Uterus (tissue), 3 donors: ENCODE measurements at regions not wholly inside any gene's neighbourhood (a gene's known extent, or its start where the extent isn't known, plus 50 kb on each side); places are given as distances from the start of the nearest gene placed in this dataset.

ENCODE experiments used
- DNase-seq, 2 donors: peaks; one replicate each; pipeline ENCODE4 v3.0.0-alpha.2; 2019 to 2020
- H3K27ac ChIP-seq, 2 donors: fragments of 200-600 bp; sonication (generic); 1 replicate in 1 of 2; 2 replicates in 1 of 2; pipeline ENCODE4 v1.5.1; 2016 to 2018
- H3K27me3 ChIP-seq, 2 donors: fragments of 200-600 bp; sonication (generic); one replicate each; pipeline ENCODE4 v1.5.1; 2018 to 2019; ENCODE audit warnings: control low read depth in 1 of 2
- H3K36me3 ChIP-seq, 2 donors: fragments of 200-600 bp; sonication (generic); one replicate each; pipeline ENCODE4 v1.5.1; 2019; ENCODE audit warnings: control low read depth in 1 of 2
- H3K4me1 ChIP-seq, 2 donors: fragments of 200-600 bp; sonication (generic); one replicate each; pipeline ENCODE4 v1.5.1; 2018 to 2019; ENCODE audit warnings: control low read depth in 1 of 2
- H3K4me3 ChIP-seq, 2 donors: fragments of 200-600 bp; sonication (generic); 1 replicate in 1 of 2; 2 replicates in 1 of 2; pipeline ENCODE4 v1.5.1; 2018 to 2019; ENCODE audit warnings: mild to moderate bottlenecking in 1 of 2
- H3K9me3 ChIP-seq, 2 donors: fragments of 200-600 bp; sonication (generic); one replicate each; pipeline ENCODE4 v1.5.1; 2019; ENCODE audit warnings: control low read depth in 1 of 2
- CTCF ChIP-seq, 4 experiments: fragments of 200-600 bp in 2 of 4; fragments of 450-650 bp in 2 of 4; sonication (generic) in 2 of 4; IDR thresholded peaks; one replicate each; pipeline ENCODE4 v1.5.1; 2016 to 2019; ENCODE audit warnings: antibody characterized with exemption in 4 of 4, mild to moderate bottlenecking in 2 of 4, moderate library complexity in 1 of 4
- POLR2A ChIP-seq, 2 donors: fragments of 450-650 bp; IDR thresholded peaks; one replicate each; pipeline ENCODE4 v1.6.1; 2016; ENCODE audit warnings: antibody characterized with exemption in 2 of 2, mild to moderate bottlenecking in 1 of 2, moderate library complexity in 1 of 2
- intact Hi-C: fragments of 100-400 bp; cut with DNase I; formaldehyde crosslinking; loops from one replicate; pipeline ENCODE4 v1.15.1; 2023; ENCODE audit warnings: low total_unique reads
- donor health status: DM: yes; HTN: yes; CAD: no.

- intact Hi-C loops, result no loop called here
- Histone ChIP-seq H3K36me3 (no peaks in the 10 kb centered on the region), H3K4me1 (no peaks in the 10 kb centered on the region), H3K4me3 (no peak overlapping the region), H3K27ac (no peak overlapping the region), H3K27me3 (no peaks in the 10 kb centered on the region), H3K9me3 (no peaks in the 10 kb centered on the region)
- TF ChIP-seq POLR2A (IDR thresholded peaks at IDR 0.05) (no peak), CTCF (IDR thresholded peaks at IDR 0.05) (no peak)
- DNase-seq, result no peak
Observed at GRCh38 chr1:99181892-99182291, 82.4 kb upstream of the PLPPR4 start.

GRCh38 chr1:99185196-99185595, 79.1 kb upstream of the PLPPR4 start:
- TF ChIP-seq POLR2A (IDR thresholded peaks at IDR 0.05), result no peak
- no peak for TF ChIP-seq CTCF (IDR thresholded peaks at IDR 0.05)
- no peaks in the 10 kb centered on the region for H3K4me1 ChIP-seq
- H3K9me3 ChIP-seq, result no peaks in the 10 kb centered on the region
- H3K27me3 ChIP-seq, result no peaks in the 10 kb centered on the region
- no peak for DNase-seq
- H3K27ac ChIP-seq, result no peak overlapping the region
- intact Hi-C loops, result no loop called here
- no peak overlapping the region for H3K4me3 ChIP-seq
- H3K36me3 ChIP-seq, result no peaks in the 10 kb centered on the region

GRCh38 chr1:99193431-99193830, 70.9 kb upstream of the PLPPR4 start:
- TF ChIP-seq CTCF (IDR thresholded peaks at IDR 0.05) (no peak), POLR2A (IDR thresholded peaks at IDR 0.05) (no peak)
- H3K4me3 ChIP-seq, result no peak overlapping the region
- no peaks in the 10 kb centered on the region for H3K4me1 ChIP-seq
- H3K27ac ChIP-seq, result no peak overlapping the region
- no peaks in the 10 kb centered on the region for H3K9me3 ChIP-seq
- no peak for DNase-seq
- H3K36me3 ChIP-seq, result no peaks in the 10 kb centered on the region
- intact Hi-C loops, result no loop called here
- H3K27me3 ChIP-seq, result no peaks in the 10 kb centered on the region

GRCh38 chr1:99198393-99198792, 65.9 kb upstream of the PLPPR4 start:
- Histone ChIP-seq H3K27ac (no peak overlapping the region), H3K4me1 (no peaks in the 10 kb centered on the region), H3K9me3 (no peaks in the 10 kb centered on the region), H3K27me3 (no peaks in the 10 kb centered on the region), H3K36me3 (no peaks in the 10 kb centered on the region), H3K4me3 (no peak overlapping the region)
- DNase-seq, result no peak
- intact Hi-C loops, result no loop called here
- TF ChIP-seq POLR2A (IDR thresholded peaks at IDR 0.05) (no peak), CTCF (IDR thresholded peaks at IDR 0.05) (no peak)

- Histone ChIP-seq H3K9me3 (no peaks in the 10 kb centered on the region), H3K4me1 (no peaks in the 10 kb centered on the region), H3K4me3 (no peak overlapping the region), H3K36me3 (no peaks in the 10 kb centered on the region), H3K27ac (no peak overlapping the region), H3K27me3 (no peaks in the 10 kb centered on the region)
- no peak for TF ChIP-seq POLR2A (IDR thresholded peaks at IDR 0.05)
- DNase-seq, result no peak
- intact Hi-C loops, result no loop called here
Observed at GRCh38 chr1:99207216-99207615, 57.1 kb upstream of the PLPPR4 start.
